ENCODE measurements at regions not wholly inside any gene's neighbourhood (a gene's known extent, or its start where the extent isn't known, plus 50 kb on each side); places are given as distances from the start of the nearest gene placed in this dataset.
A peak's percentile ranks its signal among the peaks of the same experiment; 100 is the strongest.
"Not testable (repeated sequence)": the region's sequence is repeated elsewhere in the genome, so short reads cannot be mapped to it uniquely, and the experiment has no call there.

GRCh38 chr13:38239874-38240273 is 109.8 kb upstream of the UFM1 start:
- POLR2A ChIA-PET = no interaction called here
- no peaks in the 10 kb centered on the region for H3K27me3 ChIP-seq (ENCODE audit: control insufficient read depth, insufficient read depth, low read length)
- no peak overlapping the region for H3K4me3 ChIP-seq (ENCODE audit: low read depth, low read length)
- H3K9me3 ChIP-seq (ENCODE audit: control insufficient read depth, insufficient read depth, low read length) = no peaks in the 10 kb centered on the region
- CTCF ChIA-PET = no interaction called here
- no peak overlapping the region for H3K27ac ChIP-seq (ENCODE audit: low read depth, low read length)
- no peak for DNase-seq (ENCODE audit: low read depth, low spot score)
- no peak for TF ChIP-seq CTCF (IDR thresholded peaks at IDR 0.05; ENCODE audit: low read depth, low read length)

GRCh38 chr13:38228322-38228721 is 121.3 kb upstream of the UFM1 start:
- ChIA-PET POLR2A (no interaction called here), CTCF (no interaction called here)
- no peak for DNase-seq (ENCODE audit: low read depth, low spot score)

GRCh38 chr13:38226496-38226895 is 123.2 kb upstream of the UFM1 start:
- CTCF ChIA-PET = interaction anchor here (0.9 kb wide), 1 partner anchor 356 kb away, joined by 3 read pairs; no protein-coding TSS in a partner anchor
- POLR2A ChIA-PET = no interaction called here

More at GRCh38 chr13:38228322-38228721, 121.3 kb upstream of the UFM1 start:
- TF ChIP-seq CTCF (IDR thresholded peaks at IDR 0.05; ENCODE audit: low read depth, low read length) = no peak
- Histone ChIP-seq H3K9me3 (ENCODE audit: control insufficient read depth, insufficient read depth, low read length) (no peaks in the 10 kb centered on the region), H3K27ac (ENCODE audit: low read depth, low read length) (no peak overlapping the region), H3K27me3 (ENCODE audit: control insufficient read depth, insufficient read depth, low read length) (no peaks in the 10 kb centered on the region), H3K4me3 (ENCODE audit: low read depth, low read length) (no peak overlapping the region)

GRCh38 chr13:38223089-38223488 is 126.6 kb upstream of the UFM1 start:
- ChIA-PET CTCF (interaction anchor here (1.2 kb wide), 1 partner anchor 12 kb away, joined by 4 read pairs; no protein-coding TSS in a partner anchor), POLR2A (no interaction called here)
- H3K27ac ChIP-seq (ENCODE audit: low read depth, low read length) = no peak overlapping the region
- H3K4me3 ChIP-seq (ENCODE audit: low read depth, low read length) = no peak overlapping the region
- peak; percentile 42 for TF ChIP-seq CTCF (IDR thresholded peaks at IDR 0.05; ENCODE audit: low read depth, low read length)
- no peak for DNase-seq (ENCODE audit: low read depth, low spot score)
- H3K27me3 ChIP-seq (ENCODE audit: control insufficient read depth, insufficient read depth, low read length) = no peaks in the 10 kb centered on the region
- no peaks in the 10 kb centered on the region for H3K9me3 ChIP-seq (ENCODE audit: control insufficient read depth, insufficient read depth, low read length)

More at GRCh38 chr13:38226496-38226895, 123.2 kb upstream of the UFM1 start:
- Histone ChIP-seq H3K27ac (ENCODE audit: low read depth, low read length) (no peak overlapping the region), H3K4me3 (ENCODE audit: low read depth, low read length) (no peak overlapping the region), H3K27me3 (ENCODE audit: control insufficient read depth, insufficient read depth, low read length) (no peaks in the 10 kb centered on the region), H3K9me3 (ENCODE audit: control insufficient read depth, insufficient read depth, low read length) (no peaks in the 10 kb centered on the region)
- no peak for DNase-seq (ENCODE audit: low read depth, low spot score)
- TF ChIP-seq CTCF (IDR thresholded peaks at IDR 0.05; ENCODE audit: low read depth, low read length) = no peak

GRCh38 chr13:38221120-38221519 is 128.5 kb upstream of the UFM1 start:
- H3K27ac ChIP-seq (ENCODE audit: low read depth, low read length); CTCF ChIA-PET; H3K27me3 ChIP-seq (ENCODE audit: control insufficient read depth, insufficient read depth, low read length); H3K4me3 ChIP-seq (ENCODE audit: low read depth, low read length); DNase-seq (ENCODE audit: low read depth, low spot score); H3K9me3 ChIP-seq (ENCODE audit: control insufficient read depth, insufficient read depth, low read length); POLR2A ChIA-PET: not testable (repeated sequence)

- Histone ChIP-seq H3K9me3 (ENCODE audit: control insufficient read depth, insufficient read depth, low read length) (no peaks in the 10 kb centered on the region), H3K4me3 (ENCODE audit: low read depth, low read length) (no peak overlapping the region), H3K27ac (ENCODE audit: low read depth, low read length) (no peak overlapping the region), H3K27me3 (ENCODE audit: control insufficient read depth, insufficient read depth, low read length) (no peaks in the 10 kb centered on the region)
- no peak for DNase-seq (ENCODE audit: low read depth, low spot score)
- ChIA-PET CTCF (no interaction called here), POLR2A (no interaction called here)
- TF ChIP-seq CTCF (IDR thresholded peaks at IDR 0.05; ENCODE audit: low read depth, low read length) = no peak
Measured at GRCh38 chr13:38216181-38216580, 133.5 kb upstream of the UFM1 start.
